GF-D8 (cell line): ENCODE measurements at regions not wholly inside any gene's neighbourhood (a gene's known extent, or its start where the extent isn't known, plus 50 kb on each side); places are given as distances from the start of the nearest gene placed in this dataset.
A peak's percentile ranks its signal among the peaks of the same experiment; 100 is the strongest.
"Not testable (repeated sequence)": the region's sequence is repeated elsewhere in the genome, so short reads cannot be mapped to it uniquely, and the experiment has no call there.

Source experiments
- DNase-seq: peaks from one replicate; lab custom pipeline; 2025; lab: John Stamatoyannopoulos, UW

- no peak for DNase-seq
Measured at GRCh38 chr20:59110607-59111006, 53.0 kb upstream of the ZNF831 start.

- no peak for DNase-seq
Measured at GRCh38 chr20:59105581-59105980, 58.0 kb upstream of the ZNF831 start.

GRCh38 chr20:59104831-59105230 lies 58.8 kb upstream of the ZNF831 start:
- DNase-seq, result no peak

GRCh38 chr20:59103573-59103972 lies 60.0 kb upstream of the ZNF831 start:
- DNase-seq, result peak; percentile 12

GRCh38 chr20:59102841-59103299 lies 60.3 kb upstream of the PRELID3B start:
- peak; percentile 71 for DNase-seq

DNA sequence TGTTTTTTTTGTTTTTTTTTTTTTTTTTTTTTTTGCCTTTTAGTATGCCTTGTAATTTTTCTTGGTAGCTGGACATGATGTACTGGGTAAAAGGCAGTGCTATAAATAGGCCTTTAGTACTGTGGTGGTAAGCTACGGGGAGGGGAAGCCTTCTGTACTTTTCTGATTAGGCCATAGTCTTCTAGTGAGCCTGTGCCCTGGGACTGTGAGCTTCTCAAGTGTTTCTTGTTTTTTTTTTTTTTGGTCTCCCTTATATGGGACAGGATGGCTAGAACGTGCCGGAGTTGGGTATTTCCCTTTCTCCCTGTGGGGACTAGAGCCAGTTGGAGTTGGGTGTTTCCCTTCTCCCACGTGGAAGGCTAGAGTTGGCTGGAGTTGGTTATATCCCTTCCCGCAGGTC lies 59.4 kb upstream of the PRELID3B start:
- DNase-seq, result peak; percentile 51

DNA sequence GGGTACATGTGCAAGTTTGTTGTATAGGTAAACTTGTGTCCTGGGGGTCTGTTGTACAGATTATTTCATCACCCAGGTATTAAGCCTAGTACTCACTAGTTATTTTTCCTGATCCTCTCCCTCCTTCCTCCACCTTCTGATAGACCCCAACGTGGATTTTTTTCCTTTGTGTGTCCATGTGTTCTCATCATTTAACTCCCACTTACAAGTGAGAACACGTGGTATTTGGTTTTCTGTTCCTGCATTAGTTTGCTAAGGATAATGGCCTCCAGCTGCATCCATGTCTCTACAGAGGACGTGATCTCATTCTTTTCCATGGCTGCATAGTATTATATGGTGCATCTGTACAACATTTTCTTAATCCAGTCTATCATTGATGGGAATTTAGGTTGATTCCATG lies 57.3 kb upstream of the PRELID3B start:
- DNase-seq, result not testable (repeated sequence)

- DNase-seq, result no peak
Measured at GRCh38 chr20:59095140-59095539, 52.6 kb upstream of the PRELID3B start.

DNA sequence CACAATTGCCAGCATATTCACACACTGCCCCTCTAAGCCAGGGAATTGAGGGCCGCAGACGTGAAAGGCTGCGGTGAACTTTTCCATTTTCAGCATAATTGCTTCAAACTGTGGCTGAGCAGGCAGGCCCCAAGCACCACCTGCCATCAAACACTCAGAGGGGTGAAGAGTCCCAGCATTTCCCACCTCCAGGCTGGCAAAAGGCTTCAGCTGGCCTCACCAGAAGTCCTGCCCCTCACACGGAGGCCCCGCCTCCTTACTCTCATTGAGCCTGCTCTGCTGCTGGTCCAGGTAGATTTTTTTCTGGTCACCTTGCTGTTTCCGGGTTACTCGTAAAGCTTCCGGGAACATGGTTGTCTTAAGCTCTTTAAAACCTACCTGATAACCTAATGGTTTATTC lies 52.0 kb upstream of the PRELID3B start:
- DNase-seq, result no peak
